SK-N-SH treated with all-trans-retinoic acid at 6 μM for 48 hours (cell line): ENCODE measurements at regions not wholly inside any gene's neighbourhood (a gene's known extent, or its start where the extent isn't known, plus 50 kb on each side); places are given as distances from the start of the nearest gene placed in this dataset.
"Not testable (repeated sequence)": the region's sequence is repeated elsewhere in the genome, so short reads cannot be mapped to it uniquely, and the experiment has no call there.

Experiments
- ATAC-seq: fragments of 200-7000 bp; cut with Tn5 transposase; 3 replicates; pipeline ENCODE4 v1.9.1; 2020; ENCODE audit warnings: mild to moderate bottlenecking, moderate library complexity
- ARNTL ChIP-seq: fragments of 450-650 bp; formaldehyde crosslinking; IDR thresholded peaks from 2 replicates; pipeline ENCODE4 v1.5.0; 2020; ENCODE audit warnings: low read depth, mild to moderate bottlenecking, moderate library complexity, borderline replicate concordance
- BACH2 ChIP-seq: fragments of 250-450 bp; sonication (Bioruptor Pico); IDR thresholded peaks from 2 replicates; pipeline ENCODE4 v1.9.0; 2021; ENCODE audit warnings: mild to moderate bottlenecking, borderline replicate concordance
- CSDC2 ChIP-seq: fragments of 250-450 bp; sonication (Bioruptor Pico); IDR thresholded peaks from 2 replicates; pipeline ENCODE4 v1.5.0; 2020; ENCODE audit warnings: mild to moderate bottlenecking, moderate library complexity
- CSRNP3 ChIP-seq: fragments of 250-450 bp; sonication (Bioruptor Pico); IDR thresholded peaks from 2 replicates; pipeline ENCODE4 v1.5.1; 2021; ENCODE audit warnings: mild to moderate bottlenecking, moderate library complexity
- ESRRG ChIP-seq: fragments of 250-450 bp; sonication (Bioruptor Pico); IDR thresholded peaks from 2 replicates; pipeline ENCODE4 v1.6.1; 2021; ENCODE audit warnings: mild to moderate bottlenecking
- ISL1 ChIP-seq: fragments of 250-450 bp; sonication (Bioruptor Pico); IDR thresholded peaks from 2 replicates; pipeline ENCODE4 v2.1.2; 2022; ENCODE audit warnings: mild to moderate bottlenecking, moderate library complexity
- OSR1 ChIP-seq: fragments of 250-450 bp; sonication (Bioruptor Pico); IDR thresholded peaks from 2 replicates; pipeline ENCODE4 v1.8.0; 2022; ENCODE audit warnings: moderate library complexity, mild to moderate bottlenecking, inconsistent platforms
- PPARA ChIP-seq: fragments of 250-450 bp; sonication (Bioruptor Pico); IDR thresholded peaks from 2 replicates; pipeline ENCODE4 v1.5.0; 2020; ENCODE audit warnings: mild to moderate bottlenecking, borderline replicate concordance
- RARB ChIP-seq: fragments of 250-450 bp; sonication (Bioruptor Pico); IDR thresholded peaks from 2 replicates; pipeline ENCODE4 v1.8.0; 2021; ENCODE audit warnings: mild to moderate bottlenecking, moderate library complexity
- SNAI2 ChIP-seq: fragments of 250-450 bp; sonication (Bioruptor Pico); IDR thresholded peaks from 2 replicates; pipeline ENCODE4 v1.5.0; 2020; ENCODE audit warnings: mild to moderate bottlenecking, moderate library complexity
- TCF4 ChIP-seq: fragments of 250-450 bp; sonication (Bioruptor Pico); IDR thresholded peaks from 2 replicates; pipeline ENCODE4 v1.8.0; 2021; ENCODE audit warnings: mild to moderate bottlenecking, moderate library complexity, borderline replicate concordance
- TOX ChIP-seq: fragments of 250-450 bp; sonication (Bioruptor Pico); IDR thresholded peaks from 2 replicates; pipeline ENCODE4 v1.8.0; 2021; ENCODE audit warnings: mild to moderate bottlenecking, moderate library complexity, borderline replicate concordance
- TSHZ2 ChIP-seq: fragments of 250-450 bp; sonication (Bioruptor Pico); IDR thresholded peaks from 2 replicates; pipeline ENCODE4 v1.5.0; 2020; ENCODE audit warnings: mild to moderate bottlenecking, moderate library complexity
- ZC3H10 ChIP-seq: fragments of 250-450 bp; sonication (Bioruptor Pico); IDR thresholded peaks from 2 replicates; pipeline ENCODE4 v1.5.1; 2021; ENCODE audit warnings: mild to moderate bottlenecking, moderate library complexity
- ZFP3 ChIP-seq: fragments of 250-450 bp; sonication (Bioruptor Pico); IDR thresholded peaks from 2 replicates; pipeline ENCODE4 v1.5.0; 2020; ENCODE audit warnings: mild to moderate bottlenecking, moderate library complexity
- ZFP30 ChIP-seq: fragments of 450-650 bp; formaldehyde crosslinking; IDR thresholded peaks from 2 replicates; pipeline ENCODE4 v1.5.0; 2022; ENCODE audit warnings: mild to moderate bottlenecking, moderate library complexity
- ZNF565 ChIP-seq: fragments of 450-650 bp; formaldehyde crosslinking; conservative IDR thresholded peaks from 2 replicates; pipeline ENCODE4 v1.5.0; 2020; ENCODE audit warnings: low read depth, mild to moderate bottlenecking, moderate library complexity
- ZNF8 ChIP-seq: fragments of 450-650 bp; formaldehyde crosslinking; IDR thresholded peaks from 2 replicates; pipeline ENCODE4 v1.5.0; 2020; ENCODE audit warnings: mild to moderate bottlenecking, moderate library complexity
- TF ChIP-seq, protein P1 (sequence below): fragments of 250-450 bp; sonication (Bioruptor Pico); IDR thresholded peaks from 2 replicates; pipeline ENCODE4 v1.5.1; 2020; ENCODE audit warnings: low read depth, mild to moderate bottlenecking, moderate library complexity
- TF ChIP-seq, protein P2 (sequence below): fragments of 250-450 bp; sonication (Bioruptor Pico); IDR thresholded peaks from 2 replicates; pipeline ENCODE4 v1.8.0; 2020; ENCODE audit warnings: mild to moderate bottlenecking, moderate library complexity, borderline replicate concordance

DNA sequence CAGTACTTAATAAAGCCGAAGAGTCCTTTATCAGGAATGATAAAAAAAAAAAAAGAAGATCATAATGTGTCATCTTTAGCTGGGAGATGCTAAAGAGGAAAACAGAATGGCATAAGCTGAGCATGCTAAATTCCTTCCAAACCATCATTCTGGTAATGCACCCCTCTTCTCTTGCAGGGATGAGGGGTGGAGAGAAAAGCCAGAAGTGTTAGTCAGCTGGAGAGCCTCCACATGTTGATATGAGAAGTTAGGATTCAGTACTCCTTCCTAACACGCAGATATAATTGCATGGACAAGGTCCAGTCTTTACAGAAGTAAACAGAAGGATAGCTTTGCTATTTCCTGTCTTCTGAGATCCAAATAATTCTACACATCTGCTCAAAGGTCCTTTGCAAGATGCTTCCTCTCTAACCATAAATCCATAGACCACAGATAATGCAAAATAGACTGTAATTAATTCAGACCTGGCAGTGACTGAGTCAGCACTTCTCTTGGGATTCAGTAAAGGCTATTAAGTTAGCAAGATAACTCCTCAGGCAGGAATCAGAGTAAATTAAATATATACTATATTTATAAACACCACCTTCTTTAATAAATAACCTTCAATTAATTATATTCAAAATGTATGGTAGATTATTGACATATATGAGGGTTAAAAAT lies 930.0 kb upstream of the KLHL29 start:
- TF ChIP-seq TCF4 (CRISPR knock-in tag), result 0 out of 2 replicates have a peak, but pooled peaks have one; percentile 27
- TF ChIP-seq ZC3H10, result no peak
- ATAC-seq, result no peak

GRCh38 chr2:22458440-22458839 lies 926.5 kb upstream of the KLHL29 start:
- TF ChIP-seq SNAI2, result no peak
- TF ChIP-seq CSRNP3 (CRISPR knock-in tag), result no peak
- TF ChIP-seq, protein P1, sequence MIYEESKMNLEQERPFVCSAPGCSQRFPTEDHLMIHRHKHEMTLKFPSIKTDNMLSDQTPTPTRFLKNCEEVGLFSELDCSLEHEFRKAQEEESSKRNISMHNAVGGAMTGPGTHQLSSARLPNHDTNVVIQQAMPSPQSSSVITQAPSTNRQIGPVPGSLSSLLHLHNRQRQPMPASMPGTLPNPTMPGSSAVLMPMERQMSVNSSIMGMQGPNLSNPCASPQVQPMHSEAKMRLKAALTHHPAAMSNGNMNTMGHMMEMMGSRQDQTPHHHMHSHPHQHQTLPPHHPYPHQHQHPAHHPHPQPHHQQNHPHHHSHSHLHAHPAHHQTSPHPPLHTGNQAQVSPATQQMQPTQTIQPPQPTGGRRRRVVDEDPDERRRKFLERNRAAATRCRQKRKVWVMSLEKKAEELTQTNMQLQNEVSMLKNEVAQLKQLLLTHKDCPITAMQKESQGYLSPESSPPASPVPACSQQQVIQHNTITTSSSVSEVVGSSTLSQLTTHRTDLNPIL, result no peak
- TF ChIP-seq, protein P2, sequence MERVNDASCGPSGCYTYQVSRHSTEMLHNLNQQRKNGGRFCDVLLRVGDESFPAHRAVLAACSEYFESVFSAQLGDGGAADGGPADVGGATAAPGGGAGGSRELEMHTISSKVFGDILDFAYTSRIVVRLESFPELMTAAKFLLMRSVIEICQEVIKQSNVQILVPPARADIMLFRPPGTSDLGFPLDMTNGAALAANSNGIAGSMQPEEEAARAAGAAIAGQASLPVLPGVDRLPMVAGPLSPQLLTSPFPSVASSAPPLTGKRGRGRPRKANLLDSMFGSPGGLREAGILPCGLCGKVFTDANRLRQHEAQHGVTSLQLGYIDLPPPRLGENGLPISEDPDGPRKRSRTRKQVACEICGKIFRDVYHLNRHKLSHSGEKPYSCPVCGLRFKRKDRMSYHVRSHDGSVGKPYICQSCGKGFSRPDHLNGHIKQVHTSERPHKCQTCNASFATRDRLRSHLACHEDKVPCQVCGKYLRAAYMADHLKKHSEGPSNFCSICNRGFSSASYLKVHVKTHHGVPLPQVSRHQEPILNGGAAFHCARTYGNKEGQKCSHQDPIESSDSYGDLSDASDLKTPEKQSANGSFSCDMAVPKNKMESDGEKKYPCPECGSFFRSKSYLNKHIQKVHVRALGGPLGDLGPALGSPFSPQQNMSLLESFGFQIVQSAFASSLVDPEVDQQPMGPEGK (CRISPR knock-in tag), result no peak
- TF ChIP-seq CSDC2 (CRISPR knock-in tag), result no peak
- no peak for TF ChIP-seq TCF4 (CRISPR knock-in tag)
- no peak for TF ChIP-seq ZFP30 (CRISPR knock-in tag)
- no peak for TF ChIP-seq ZNF565 (CRISPR knock-in tag)
- TF ChIP-seq ZC3H10, result no peak
- no peak for TF ChIP-seq ZFP3
- no peak for TF ChIP-seq ZNF8
- TF ChIP-seq PPARA (CRISPR knock-in tag), result no peak
- TF ChIP-seq RARB (CRISPR knock-in tag), result no peak
- no peak for TF ChIP-seq TOX
- TF ChIP-seq ISL1, result no peak
- no peak for TF ChIP-seq ARNTL (CRISPR knock-in tag)
- no peak for TF ChIP-seq OSR1 (CRISPR knock-in tag)
- no peak for TF ChIP-seq TSHZ2 (CRISPR knock-in tag)
- TF ChIP-seq, all 23 proteins: peak for 0
- no peak for ATAC-seq

GRCh38 chr2:22475103-22475502 lies 909.9 kb upstream of the KLHL29 start:
- not testable (repeated sequence) for ATAC-seq

DNA sequence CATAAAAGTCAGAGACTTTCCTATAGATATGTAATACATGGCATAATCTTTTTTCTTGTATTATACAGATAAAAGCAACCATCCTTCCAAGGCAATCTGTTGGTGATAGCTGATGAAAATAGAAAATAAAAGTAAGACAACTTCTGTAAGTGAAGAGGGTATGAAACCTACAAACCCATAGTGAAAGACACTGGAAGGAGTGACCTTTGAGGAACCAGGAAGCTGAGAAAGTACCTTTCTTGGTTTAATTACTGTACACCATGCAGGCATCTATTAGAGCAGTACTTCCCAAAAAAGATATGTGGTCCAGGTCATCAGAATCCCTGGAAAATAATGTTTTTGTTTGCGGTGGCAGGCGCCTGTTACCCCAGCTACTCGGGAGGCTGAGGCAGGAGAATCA lies 906.6 kb upstream of the KLHL29 start:
- ATAC-seq, result no peak

More for the DNA sequence above, 906.6 kb upstream of the KLHL29 start:
- TF ChIP-seq TCF4 (CRISPR knock-in tag) (no peak), TOX (no peak), CSDC2 (CRISPR knock-in tag) (no peak), TSHZ2 (CRISPR knock-in tag) (no peak), ESRRG (CRISPR knock-in tag) (no peak), PPARA (CRISPR knock-in tag) (no peak), ZC3H10 (no peak), ZNF8 (no peak), ZFP30 (CRISPR knock-in tag) (no peak), RARB (CRISPR knock-in tag) (no peak), ARNTL (CRISPR knock-in tag) (no peak), BACH2 (CRISPR knock-in tag) (no peak)
- TF ChIP-seq, protein P1, result no peak
- TF ChIP-seq, protein P2 (CRISPR knock-in tag), result no peak
